Femur (tissue), 1 donor: ENCODE measurements at regions not wholly inside any gene's neighbourhood (a gene's known extent, or its start where the extent isn't known, plus 50 kb on each side); places are given as distances from the start of the nearest gene placed in this dataset.
"Not testable (repeated sequence)": the region's sequence is repeated elsewhere in the genome, so short reads cannot be mapped to it uniquely, and the experiment has no call there.

ENCODE experiments used
- DNase-seq: peaks from one replicate; pipeline ENCODE4 v3.0.0-alpha.2; 2017

DNA sequence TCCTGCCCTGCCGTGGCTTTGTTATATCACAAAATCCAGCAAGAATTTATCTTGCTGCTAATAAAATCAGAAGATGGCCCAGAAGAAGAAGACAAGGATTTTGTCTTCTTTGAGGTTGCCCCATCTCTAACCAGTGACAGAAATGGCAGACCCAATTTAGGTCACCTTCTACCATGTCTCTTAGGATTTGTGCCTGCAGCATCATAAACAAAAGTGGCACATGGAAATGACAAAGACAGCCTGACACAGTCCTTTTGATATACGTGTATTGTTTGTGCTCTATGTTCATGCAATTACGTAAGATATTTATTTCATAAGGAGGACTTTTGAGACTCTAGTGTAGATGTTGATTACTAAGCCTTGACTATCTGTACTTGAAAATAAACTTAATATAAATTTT, 135.9 kb upstream of the TMTC4 start:
- DNase-seq = no peak

DNA sequence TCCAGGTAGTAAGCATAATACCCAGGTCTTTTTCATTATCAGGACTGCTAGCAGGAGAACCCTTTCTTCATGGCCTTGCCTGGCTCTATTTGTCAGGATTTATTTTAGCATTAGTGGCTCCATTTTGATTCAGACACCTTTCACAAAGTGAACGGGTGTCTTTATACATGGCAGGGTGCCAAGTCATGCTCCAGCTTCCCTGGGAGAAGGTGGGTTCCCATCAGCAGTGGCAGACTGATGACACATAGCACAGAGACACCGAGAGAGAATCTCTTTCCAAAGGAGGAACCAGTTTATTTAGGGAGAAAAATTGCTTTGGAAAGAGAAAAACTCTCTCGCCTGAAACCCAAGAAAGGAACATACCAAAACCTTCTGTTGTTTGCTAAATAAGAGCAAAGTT, 135.3 kb upstream of the TMTC4 start:
- no peak for DNase-seq

GRCh38 chr13:100809129-100809390, 134.5 kb upstream of the TMTC4 start:
- no peak for DNase-seq

GRCh38 chr13:100808330-100809128, 133.9 kb upstream of the TMTC4 start:
- no peak for DNase-seq

GRCh38 chr13:100803091-100803490, 128.5 kb upstream of the TMTC4 start:
- DNase-seq = no peak

DNA sequence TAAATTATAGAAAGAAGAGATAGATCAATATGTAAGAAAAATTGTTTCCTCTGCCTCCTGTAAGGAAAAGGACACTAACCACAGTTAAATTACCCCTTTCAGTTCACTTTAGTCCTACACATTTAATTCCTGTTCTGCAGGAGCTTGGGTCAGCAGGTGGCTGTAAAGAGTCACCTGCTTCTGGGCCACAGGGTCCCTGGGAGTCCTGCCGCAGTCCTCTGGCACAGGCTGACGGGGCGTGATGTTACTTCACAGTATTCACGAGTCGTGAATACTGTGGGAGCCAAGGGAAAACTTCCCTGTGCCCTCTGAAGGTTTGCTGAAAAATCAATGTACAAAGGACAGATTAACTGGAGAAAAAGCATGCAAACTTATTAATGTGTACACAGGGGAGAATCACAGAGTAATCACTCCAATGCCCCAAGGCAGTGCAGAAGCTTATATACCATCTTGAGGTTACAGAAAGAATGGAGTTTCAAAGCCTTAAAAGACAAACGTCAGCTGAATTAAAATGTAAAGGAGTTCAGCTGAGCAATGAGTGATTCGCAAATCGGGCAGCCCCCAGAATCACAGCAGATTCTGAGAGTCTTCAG, 125.8 kb upstream of the TMTC4 start:
- no peak for DNase-seq

DNA sequence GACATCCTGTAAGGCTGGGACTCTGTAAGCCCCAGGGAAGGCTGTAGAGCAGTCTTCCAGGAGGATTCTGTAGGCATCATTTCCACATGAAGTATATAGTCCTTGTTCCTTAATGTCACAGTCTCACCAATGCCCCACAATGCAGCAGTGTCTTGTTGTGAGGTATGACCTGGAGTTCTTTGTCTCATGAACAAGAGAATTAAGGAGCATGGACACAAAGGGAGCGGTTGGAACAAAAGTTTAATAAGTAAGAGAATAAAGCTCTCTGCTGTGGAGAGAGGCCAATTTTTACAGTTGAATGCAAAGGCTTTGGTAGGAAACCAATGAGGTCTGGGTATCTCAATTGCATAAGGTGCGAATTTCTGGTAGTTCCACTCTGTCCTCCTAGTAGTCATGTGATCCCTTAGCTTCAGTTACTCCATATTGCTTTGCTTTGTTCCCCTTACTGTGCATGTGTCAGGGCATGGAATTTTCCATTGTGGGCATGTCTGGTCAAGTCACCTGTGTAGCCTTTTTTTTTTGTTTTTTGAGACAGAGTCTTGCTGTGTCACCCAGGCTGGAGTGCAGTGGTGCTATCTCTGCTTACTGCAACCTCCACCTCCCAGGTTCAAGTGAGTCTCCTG, 124.3 kb upstream of the TMTC4 start:
- no peak for DNase-seq

DNA sequence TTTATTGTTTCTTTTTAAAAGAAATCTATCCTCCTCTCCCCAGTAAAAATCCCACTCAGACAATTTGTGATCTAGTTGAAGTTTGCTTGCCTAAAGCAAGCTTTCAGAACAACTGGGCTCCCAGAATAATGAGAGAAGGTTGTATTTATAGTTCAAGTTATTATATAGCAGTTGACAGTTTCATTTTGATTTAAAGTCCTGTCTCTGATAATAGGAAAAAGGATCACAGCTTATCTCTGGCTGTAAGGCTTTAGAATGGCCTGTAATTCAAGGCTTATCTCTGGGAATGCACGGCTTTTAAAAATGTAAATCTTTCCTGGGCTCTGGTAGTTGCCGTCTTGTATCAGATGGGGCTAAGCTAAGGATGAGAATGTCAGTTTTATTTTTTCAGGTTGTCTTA, 123.3 kb upstream of the TMTC4 start:
- DNase-seq = no peak

DNA sequence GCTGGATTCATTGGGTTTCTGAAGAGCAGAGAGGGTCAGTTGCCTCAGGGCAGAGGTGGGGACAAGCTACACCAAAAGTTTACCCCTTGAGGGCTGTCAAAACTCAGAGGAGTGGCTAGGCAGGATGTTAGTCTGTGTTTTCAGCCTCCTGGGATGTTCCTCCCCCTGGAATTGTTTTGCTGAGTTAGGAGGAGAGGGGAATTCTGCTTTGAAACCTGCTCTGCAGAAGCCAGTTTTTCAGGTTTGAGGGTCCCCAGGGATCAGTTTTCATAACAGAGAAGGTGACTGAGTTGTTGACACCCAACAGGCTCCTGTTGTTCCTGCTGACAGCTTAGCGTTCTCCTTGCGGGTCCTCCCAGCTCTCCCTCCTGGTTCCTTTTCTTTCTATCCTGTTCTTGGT, 121.9 kb upstream of the TMTC4 start:
- DNase-seq = no peak

DNA sequence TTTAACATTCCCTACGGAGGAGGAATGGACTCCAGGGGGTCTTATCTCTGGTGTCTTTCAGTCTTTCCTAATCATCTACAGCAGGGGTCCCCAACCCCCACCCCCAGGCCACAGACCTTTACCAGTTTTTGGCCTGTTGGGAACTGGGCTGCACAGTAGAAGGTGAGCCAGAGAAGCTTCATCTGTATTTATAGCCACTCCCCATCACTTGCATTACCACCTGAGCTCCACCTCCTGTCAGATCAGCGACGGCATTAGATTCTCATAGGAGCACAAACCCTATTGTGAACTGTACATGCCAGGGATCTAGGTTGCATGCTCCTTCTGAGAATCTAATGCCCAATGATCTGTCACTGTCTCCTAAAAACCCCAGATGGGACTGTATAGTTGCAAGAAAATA, 120.0 kb upstream of the TMTC4 start:
- no peak for DNase-seq

- DNase-seq = no peak
These were observed 115.8 kb upstream of the TMTC4 start for GRCh38 chr13:100790405-100790804.

GRCh38 chr13:100789968-100790367, 115.4 kb upstream of the TMTC4 start:
- DNase-seq = no peak

GRCh38 chr13:100789481-100789880, 114.9 kb upstream of the TMTC4 start:
- DNase-seq = peak; percentile 17

GRCh38 chr13:100789025-100789424, 114.4 kb upstream of the TMTC4 start:
- no peak for DNase-seq

DNA sequence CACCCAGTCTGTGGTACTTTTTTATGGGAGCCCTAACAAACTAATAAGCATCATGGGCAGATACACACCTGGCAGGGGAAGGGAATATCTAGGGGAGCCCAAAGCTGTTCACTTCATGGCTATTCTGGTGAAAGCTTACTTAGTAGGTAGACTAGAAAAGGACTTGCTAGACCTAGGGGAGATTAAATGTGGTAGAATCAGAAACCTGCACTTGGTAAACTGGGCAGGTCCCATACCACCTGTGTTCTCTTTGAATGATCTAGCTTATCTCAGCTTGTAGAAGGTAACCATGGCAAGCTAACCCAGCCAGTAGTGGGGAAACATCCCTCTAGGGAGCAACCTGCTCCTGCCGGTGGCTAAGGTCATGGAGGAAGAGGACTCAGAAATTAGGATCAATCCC, 113.9 kb upstream of the TMTC4 start:
- no peak for DNase-seq

- DNase-seq = no peak
These were observed 113.3 kb upstream of the TMTC4 start for GRCh38 chr13:100787899-100788298.

DNA sequence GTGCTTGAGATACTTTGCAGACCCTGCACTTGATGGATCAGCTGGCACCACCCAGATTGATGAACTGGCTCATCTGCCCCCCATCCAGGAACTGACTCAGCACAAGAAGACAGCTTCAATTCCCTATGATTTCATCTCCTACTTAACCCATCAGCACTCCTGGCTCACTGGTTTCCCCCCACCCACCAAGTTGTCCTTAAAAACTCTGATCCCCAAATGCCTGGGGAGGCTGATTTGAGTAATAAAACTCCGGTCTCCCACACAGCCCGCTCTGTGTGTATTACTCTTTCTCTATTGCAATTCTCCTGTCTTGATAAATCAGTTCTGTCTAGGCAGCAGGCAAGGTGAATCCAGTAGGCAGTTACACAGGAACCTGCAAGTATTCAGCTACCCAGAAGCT, 102.1 kb upstream of the TMTC4 start:
- not testable (repeated sequence) for DNase-seq

DNA sequence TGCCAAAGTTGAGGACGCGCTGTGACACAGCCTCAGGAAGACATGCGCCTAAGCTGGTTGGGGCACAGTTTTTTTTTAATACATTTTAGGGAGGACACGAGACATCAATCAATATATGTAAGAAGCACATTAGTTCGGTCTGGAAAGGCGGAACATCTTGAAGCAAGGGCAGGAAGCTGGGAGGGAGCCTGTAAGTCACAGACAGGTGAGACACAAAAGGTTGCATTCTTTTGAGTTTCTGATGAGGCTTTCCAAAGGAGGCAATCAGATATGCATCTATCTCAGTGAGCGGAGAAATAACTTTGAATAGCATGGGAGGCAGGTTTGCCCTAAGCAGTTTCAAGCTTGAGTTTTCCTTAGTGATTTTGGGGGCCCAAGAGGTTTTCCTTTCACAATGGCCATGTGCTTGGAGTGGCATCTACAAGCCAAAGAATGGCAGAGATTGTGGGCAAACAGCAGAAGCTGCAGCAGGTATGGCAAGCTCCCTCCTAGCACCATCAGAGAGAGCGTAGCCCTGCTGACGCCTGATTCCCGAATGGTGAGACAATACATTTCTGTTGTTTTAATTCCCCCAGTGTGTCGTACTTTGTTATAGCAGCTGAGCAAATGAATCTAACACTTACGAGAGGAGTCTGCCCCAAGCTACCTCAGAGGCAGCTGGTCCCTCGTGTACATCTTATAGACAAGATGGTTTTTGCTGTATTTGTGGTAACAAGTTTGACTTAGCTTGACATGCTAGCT, 99.5 kb upstream of the TMTC4 start:
- DNase-seq = no peak

DNA sequence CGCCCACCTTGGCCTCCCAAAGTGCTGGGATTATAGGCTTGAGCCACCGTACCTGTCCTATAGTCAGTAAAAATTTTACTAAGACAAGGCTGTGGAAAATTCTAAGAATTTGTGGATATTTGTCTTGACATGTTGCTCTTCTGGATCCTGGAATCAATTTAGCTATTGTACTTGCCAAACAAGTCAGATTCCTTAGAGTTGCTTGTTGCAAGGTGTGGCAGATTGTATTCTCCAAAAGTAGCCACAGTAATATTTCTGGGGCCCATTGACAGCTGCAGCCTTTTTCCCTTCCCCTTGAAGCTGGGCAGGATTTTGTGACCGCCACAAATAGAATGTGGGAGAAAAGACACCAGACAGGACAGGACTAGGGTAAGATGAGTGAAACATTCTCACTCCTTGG, 98.8 kb upstream of the TMTC4 start:
- DNase-seq = no peak

GRCh38 chr13:100767192-100767591, 92.6 kb upstream of the TMTC4 start:
- no peak for DNase-seq

- not testable (repeated sequence) for DNase-seq
These were observed 92.0 kb upstream of the TMTC4 start for GRCh38 chr13:100766570-100766969.

GRCh38 chr13:100764937-100765336, 90.3 kb upstream of the TMTC4 start:
- DNase-seq = no peak

- not testable (repeated sequence) for DNase-seq
These were observed 87.5 kb upstream of the TMTC4 start for GRCh38 chr13:100762126-100762525.

DNA sequence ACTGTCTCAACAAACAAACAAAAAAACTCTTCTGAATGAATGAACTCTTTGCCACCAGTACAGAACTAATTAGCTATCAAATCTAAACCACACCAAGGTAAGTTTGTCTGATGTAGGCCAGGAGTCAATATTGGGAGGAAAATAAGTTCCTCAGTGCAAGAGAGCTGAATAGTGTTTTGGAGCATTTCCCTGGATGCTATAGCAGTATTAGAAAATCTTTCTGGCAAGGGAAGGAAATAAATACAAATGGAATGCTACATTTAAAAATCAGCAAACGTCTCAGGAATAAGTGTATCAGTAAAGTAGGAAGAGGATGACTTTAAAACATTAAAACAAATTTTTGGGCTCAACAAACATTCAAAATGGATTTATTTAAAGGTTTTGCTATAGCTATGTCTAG, 81.3 kb upstream of the TMTC4 start:
- no peak for DNase-seq
